ENCODE measurements at regions not wholly inside any gene's neighbourhood (a gene's known extent, or its start where the extent isn't known, plus 50 kb on each side); places are given as distances from the start of the nearest gene placed in this dataset.

DNA sequence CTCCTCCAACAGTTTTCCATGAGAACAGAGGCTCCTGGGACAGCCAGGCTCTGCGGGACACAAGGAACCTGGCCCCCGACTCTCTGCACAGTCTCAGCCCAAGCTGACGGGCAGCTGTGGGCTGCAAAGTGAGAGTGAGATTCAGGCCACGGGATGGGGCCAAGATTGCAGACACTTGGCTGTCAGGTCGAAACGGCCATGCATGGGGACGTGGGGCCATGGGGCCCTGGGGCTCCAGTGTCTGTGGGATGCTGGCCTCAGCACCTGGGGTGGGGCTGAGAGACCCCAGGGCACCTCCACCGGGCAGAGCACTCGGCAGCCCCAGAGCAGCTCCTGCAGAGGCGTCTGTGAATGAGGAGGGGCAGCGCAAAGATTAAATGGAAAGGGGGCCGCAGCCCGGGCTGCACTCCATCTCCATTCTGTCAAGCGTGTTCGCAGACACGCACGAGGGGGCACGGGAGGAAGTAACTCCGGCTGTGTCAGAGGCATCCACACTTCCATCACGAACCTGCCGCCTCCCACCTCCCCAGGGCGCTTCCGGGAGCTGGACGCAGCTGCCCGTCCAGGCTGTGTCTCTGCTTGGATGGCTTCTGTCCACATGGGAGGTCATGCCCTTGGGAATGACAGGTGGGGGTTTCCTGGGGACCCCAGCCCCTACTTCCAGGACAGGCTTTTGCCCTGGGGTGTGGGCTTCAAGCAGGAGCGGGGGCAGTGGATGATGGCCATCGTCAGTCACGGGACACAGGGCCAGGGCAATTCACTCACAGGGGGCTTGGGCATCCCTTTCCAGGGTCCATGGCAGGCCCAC lies 82.8 kb upstream of the NKX1-1 start:
- H3K9ac ChIP-seq (replicated peaks; ENCODE audit: extremely low read depth, insufficient read depth, low read length) = no peak overlapping the region
- TF ChIP-seq MYC (IDR thresholded peaks at IDR 0.05; ENCODE audit: low read depth, low read length) = no peak
- TF ChIP-seq, protein P1, sequence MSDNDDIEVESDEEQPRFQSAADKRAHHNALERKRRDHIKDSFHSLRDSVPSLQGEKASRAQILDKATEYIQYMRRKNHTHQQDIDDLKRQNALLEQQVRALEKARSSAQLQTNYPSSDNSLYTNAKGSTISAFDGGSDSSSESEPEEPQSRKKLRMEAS (IDR thresholded peaks at IDR 0.05; ENCODE audit: insufficient read depth, insufficient read length) = no peak
- no peak for TF ChIP-seq FOS (IDR thresholded peaks at IDR 0.05; ENCODE audit: borderline replicate concordance, insufficient read depth, low read length)
- no peak for TF ChIP-seq GATA2 (IDR thresholded peaks at IDR 0.05; ENCODE audit: insufficient read depth, insufficient read length, low read depth, low read length)
- H3K4me3 ChIP-seq (replicated peaks in 1 of 3; ENCODE audit: insufficient read depth in 1 of 3, low read depth in 1 of 3, low read length in 3 of 3) = no peak overlapping the region
- FAIRE-seq (no peak), DNase-seq (ENCODE audit: low read depth, low spot score) (no peak)
- POLR2A ChIA-PET = no interaction called here
- no peaks in the 10 kb centered on the region for H3K36me3 ChIP-seq (ENCODE audit: control insufficient read depth in 2 of 2, extremely low read depth in 1 of 2, insufficient read depth in 2 of 2, low read length in 2 of 2)
- no TSS peak for BruUV-seq (replicated peaks)
- peaks cover 2% of the 10 kb centered on the region for H3K9me3 ChIP-seq (replicated peaks; ENCODE audit: control insufficient read depth, insufficient read depth, low read length)
- intact Hi-C loops (cut with micrococcal nuclease) (no loop called here), dilution Hi-C loops (cut with MboI; ENCODE audit: extremely low pct_ligation_motif_present, low sequenced_read_pairs) (no loop called here)
- H2AFZ ChIP-seq (ENCODE audit: low read depth, low read length) = no peak overlapping the region
- H3K9me1 ChIP-seq (replicated peaks; ENCODE audit: control insufficient read depth, extremely low read depth, insufficient read depth, low read length) = no peaks in the 10 kb centered on the region
- H3K79me2 ChIP-seq (ENCODE audit: control insufficient read depth, insufficient read depth, low read length) = no peaks in the 10 kb centered on the region
- CTCF ChIA-PET = no interaction called here
- H4K20me1 ChIP-seq (replicated peaks; ENCODE audit: control insufficient read depth, extremely low read depth, insufficient read depth, low read length) = no peaks in the 10 kb centered on the region
- H3K4me2 ChIP-seq (ENCODE audit: insufficient read depth, low read length) = no peak overlapping the region
- no peak overlapping the region for H3K27ac ChIP-seq (ENCODE audit: insufficient read depth, low read depth, low read length)
- H3K27me3 ChIP-seq (ENCODE audit: control insufficient read depth in 2 of 2, insufficient read depth in 2 of 2, low read length in 2 of 2) = no peaks in the 10 kb centered on the region
- H3K4me1 ChIP-seq (ENCODE audit: control insufficient read depth, extremely low read depth, insufficient read depth, low read length) = no peaks in the 10 kb centered on the region

DNA sequence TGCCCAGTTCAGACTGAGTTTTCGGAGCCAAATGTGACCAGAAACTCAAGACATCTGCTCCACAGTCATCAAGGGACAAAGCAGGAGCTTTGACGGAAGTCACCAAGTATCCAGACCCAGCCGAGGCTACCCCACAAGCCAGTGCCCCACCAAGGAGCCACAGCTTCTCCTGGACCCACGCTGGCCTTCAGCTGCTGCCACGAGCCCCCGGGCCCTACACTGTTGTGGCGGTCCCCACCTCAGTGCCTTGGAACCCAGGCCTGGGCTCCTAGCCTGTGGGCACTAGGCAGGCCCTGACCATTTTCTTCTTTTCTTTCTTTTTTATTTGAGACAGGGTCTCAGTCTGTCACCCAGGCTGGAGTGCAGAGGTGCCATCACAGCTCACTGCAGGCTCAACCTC lies 82.1 kb upstream of the NKX1-1 start:
- no peak for DNase-seq (ENCODE audit: low read depth, low spot score)
- H3K27me3 ChIP-seq (ENCODE audit: control insufficient read depth in 2 of 2, insufficient read depth in 2 of 2, low read length in 2 of 2) = no peaks in the 10 kb centered on the region
- H3K4me3 ChIP-seq (replicated peaks in 1 of 3; ENCODE audit: insufficient read depth in 1 of 3, low read depth in 1 of 3, low read length in 3 of 3) = no peak overlapping the region
- H2AFZ ChIP-seq (ENCODE audit: low read depth, low read length) = no peak overlapping the region
- dilution Hi-C loops (cut with MboI; ENCODE audit: extremely low pct_ligation_motif_present, low sequenced_read_pairs) = no loop called here
- POLR2A ChIA-PET = no interaction called here
- H3K36me3 ChIP-seq (ENCODE audit: control insufficient read depth in 2 of 2, extremely low read depth in 1 of 2, insufficient read depth in 2 of 2, low read length in 2 of 2) = no peaks in the 10 kb centered on the region
- intact Hi-C loops (cut with micrococcal nuclease) = no loop called here
- H3K4me1 ChIP-seq (ENCODE audit: control insufficient read depth, extremely low read depth, insufficient read depth, low read length) = no peaks in the 10 kb centered on the region
- no peaks in the 10 kb centered on the region for H3K9me1 ChIP-seq (replicated peaks; ENCODE audit: control insufficient read depth, extremely low read depth, insufficient read depth, low read length)
- H3K4me2 ChIP-seq (ENCODE audit: insufficient read depth, low read length) = no peak overlapping the region
- TF ChIP-seq POLR2AphosphoS5 (IDR thresholded peaks at IDR 0.05; ENCODE audit: insufficient read depth, low read depth, low read length) (no peak), CTCF (IDR thresholded peaks at IDR 0.05; ENCODE audit: extremely low read depth in 1 of 2, insufficient read depth in 1 of 2, low read depth in 1 of 2, low read length in 2 of 2) (no peak), JUN (IDR thresholded peaks at IDR 0.05; ENCODE audit: borderline replicate concordance, insufficient read depth, insufficient read length, low read depth) (no peak), POLR2A (IDR thresholded peaks at IDR 0.05; ENCODE audit: low read depth, low read length) (no peak), FOS (IDR thresholded peaks at IDR 0.05; ENCODE audit: borderline replicate concordance, insufficient read depth, low read length) (no peak)
- H3K9me3 ChIP-seq (replicated peaks; ENCODE audit: control insufficient read depth, insufficient read depth, low read length) = peaks cover 2% of the 10 kb centered on the region
- no TSS peak for BruUV-seq (replicated peaks)
- H3K9ac ChIP-seq (replicated peaks; ENCODE audit: extremely low read depth, insufficient read depth, low read length) = no peak overlapping the region
- CTCF ChIA-PET = no interaction called here
- H4K20me1 ChIP-seq (replicated peaks; ENCODE audit: control insufficient read depth, extremely low read depth, insufficient read depth, low read length) = no peaks in the 10 kb centered on the region
- H3K79me2 ChIP-seq (ENCODE audit: control insufficient read depth, insufficient read depth, low read length) = no peaks in the 10 kb centered on the region
- no peak overlapping the region for H3K27ac ChIP-seq (ENCODE audit: insufficient read depth, low read depth, low read length)
- FAIRE-seq = no peak

Measured in endothelial cell of umbilical vein (primary cell).